OCI-LY1 (cell line): ENCODE measurements at regions not wholly inside any gene's neighbourhood (a gene's known extent, or its start where the extent isn't known, plus 50 kb on each side); places are given as distances from the start of the nearest gene placed in this dataset.

Experiments
- EZH2 ChIP-seq: fragments of 200-600 bp; sonication (generic), shearing (Covaris generic); IDR thresholded peaks from 2 replicates; pipeline ENCODE4 v1.8.0; 2017; ENCODE audit warnings: borderline replicate concordance, mixed run types, mild to moderate bottlenecking, antibody characterized with exemption, low read length, moderate library complexity, mixed read lengths
- TF ChIP-seq, protein P1 (sequence below): fragments of 200-600 bp; sonication (generic), shearing (Covaris generic); IDR thresholded peaks from 2 replicates; pipeline ENCODE4 v1.5.1; 2017; ENCODE audit warnings: mild to moderate bottlenecking, antibody characterized with exemption, low read length, moderate library complexity, mixed read lengths

DNA sequence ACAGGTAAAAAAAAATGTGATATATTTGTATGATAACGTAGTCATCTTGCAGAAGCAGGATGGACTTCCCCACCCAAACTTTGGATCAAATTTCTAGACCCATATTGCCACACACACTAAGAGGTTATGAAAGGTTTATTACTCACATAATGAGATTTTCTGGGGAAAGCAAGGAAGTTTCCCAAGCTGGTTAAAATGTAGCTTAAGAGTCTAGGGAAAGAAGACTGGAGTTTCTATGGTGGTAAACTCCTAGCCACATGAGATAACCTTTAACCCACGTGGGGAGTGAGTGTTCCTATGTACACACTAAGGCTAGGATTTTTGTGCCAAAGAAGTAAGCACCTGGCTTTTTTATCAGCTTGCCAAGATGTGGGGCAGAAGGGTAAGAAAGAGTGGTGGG is 335.7 kb upstream of the UBE2E3 start:
- TF ChIP-seq, protein P1, sequence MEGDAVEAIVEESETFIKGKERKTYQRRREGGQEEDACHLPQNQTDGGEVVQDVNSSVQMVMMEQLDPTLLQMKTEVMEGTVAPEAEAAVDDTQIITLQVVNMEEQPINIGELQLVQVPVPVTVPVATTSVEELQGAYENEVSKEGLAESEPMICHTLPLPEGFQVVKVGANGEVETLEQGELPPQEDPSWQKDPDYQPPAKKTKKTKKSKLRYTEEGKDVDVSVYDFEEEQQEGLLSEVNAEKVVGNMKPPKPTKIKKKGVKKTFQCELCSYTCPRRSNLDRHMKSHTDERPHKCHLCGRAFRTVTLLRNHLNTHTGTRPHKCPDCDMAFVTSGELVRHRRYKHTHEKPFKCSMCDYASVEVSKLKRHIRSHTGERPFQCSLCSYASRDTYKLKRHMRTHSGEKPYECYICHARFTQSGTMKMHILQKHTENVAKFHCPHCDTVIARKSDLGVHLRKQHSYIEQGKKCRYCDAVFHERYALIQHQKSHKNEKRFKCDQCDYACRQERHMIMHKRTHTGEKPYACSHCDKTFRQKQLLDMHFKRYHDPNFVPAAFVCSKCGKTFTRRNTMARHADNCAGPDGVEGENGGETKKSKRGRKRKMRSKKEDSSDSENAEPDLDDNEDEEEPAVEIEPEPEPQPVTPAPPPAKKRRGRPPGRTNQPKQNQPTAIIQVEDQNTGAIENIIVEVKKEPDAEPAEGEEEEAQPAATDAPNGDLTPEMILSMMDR = no peak
- no peak for TF ChIP-seq EZH2
